ENCODE measurements at regions not wholly inside any gene's neighbourhood (a gene's known extent, or its start where the extent isn't known, plus 50 kb on each side); places are given as distances from the start of the nearest gene placed in this dataset.

DNA sequence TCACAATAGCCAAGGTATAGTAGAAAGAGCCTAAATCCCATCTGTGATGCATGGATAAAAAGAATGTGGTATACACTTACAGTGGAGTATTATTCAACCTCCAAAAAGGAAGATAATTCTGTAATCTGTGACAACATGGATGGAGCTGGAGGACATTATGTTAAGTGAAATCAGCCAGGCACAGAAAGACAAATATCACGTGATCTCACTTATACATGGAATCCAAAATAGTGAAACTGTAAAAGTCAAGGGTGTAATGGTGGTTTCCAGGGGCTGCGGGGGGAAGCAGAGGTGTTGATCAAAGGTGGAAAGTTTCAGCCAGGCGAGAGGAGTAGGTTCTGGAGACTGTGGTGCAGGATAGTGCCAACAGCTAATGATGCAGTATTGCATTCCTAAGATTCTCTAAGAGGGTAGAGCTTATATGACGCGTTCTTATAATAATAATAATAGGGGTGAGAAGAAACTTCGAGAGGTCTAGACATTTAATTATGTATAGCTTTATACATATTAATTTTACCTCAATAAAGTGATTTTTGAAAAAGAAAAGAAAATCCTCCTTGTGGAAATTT, 246.1 kb downstream of the FOXA2 start:
- TF ChIP-seq, protein P1, sequence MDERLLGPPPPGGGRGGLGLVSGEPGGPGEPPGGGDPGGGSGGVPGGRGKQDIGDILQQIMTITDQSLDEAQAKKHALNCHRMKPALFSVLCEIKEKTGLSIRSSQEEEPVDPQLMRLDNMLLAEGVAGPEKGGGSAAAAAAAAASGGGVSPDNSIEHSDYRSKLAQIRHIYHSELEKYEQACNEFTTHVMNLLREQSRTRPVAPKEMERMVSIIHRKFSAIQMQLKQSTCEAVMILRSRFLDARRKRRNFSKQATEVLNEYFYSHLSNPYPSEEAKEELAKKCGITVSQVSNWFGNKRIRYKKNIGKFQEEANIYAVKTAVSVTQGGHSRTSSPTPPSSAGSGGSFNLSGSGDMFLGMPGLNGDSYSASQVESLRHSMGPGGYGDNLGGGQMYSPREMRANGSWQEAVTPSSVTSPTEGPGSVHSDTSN (CRISPR knock-in tag; IDR thresholded peaks at IDR 0.05), result no peak
- TF ChIP-seq RNF2 (conservative IDR thresholded peaks at IDR 0.05; ENCODE audit: low read depth), result no peak
- no peak for TF ChIP-seq NONO (IDR thresholded peaks at IDR 0.05)
- TF ChIP-seq NONO (CRISPR knock-in tag; conservative IDR thresholded peaks at IDR 0.05), result no peak
- TF ChIP-seq BHLHE40 (IDR thresholded peaks at IDR 0.05; ENCODE audit: low read length), result no peak
- TF ChIP-seq, protein P2, sequence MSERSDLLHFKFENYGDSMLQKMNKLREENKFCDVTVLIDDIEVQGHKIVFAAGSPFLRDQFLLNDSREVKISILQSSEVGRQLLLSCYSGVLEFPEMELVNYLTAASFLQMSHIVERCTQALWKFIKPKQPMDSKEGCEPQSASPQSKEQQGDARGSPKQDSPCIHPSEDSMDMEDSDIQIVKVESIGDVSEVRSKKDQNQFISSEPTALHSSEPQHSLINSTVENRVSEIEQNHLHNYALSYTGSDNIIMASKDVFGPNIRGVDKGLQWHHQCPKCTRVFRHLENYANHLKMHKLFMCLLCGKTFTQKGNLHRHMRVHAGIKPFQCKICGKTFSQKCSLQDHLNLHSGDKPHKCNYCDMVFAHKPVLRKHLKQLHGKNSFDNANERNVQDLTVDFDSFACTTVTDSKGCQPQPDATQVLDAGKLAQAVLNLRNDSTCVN (CRISPR knock-in tag; IDR thresholded peaks at IDR 0.05; ENCODE audit: borderline replicate concordance), result no peak

Measured in HepG2 (cell line).